Lung (tissue), 11 donors: ENCODE measurements at regions not wholly inside any gene's neighbourhood (a gene's known extent, or its start where the extent isn't known, plus 50 kb on each side); places are given as distances from the start of the nearest gene placed in this dataset.

Experiments used
- ATAC-seq: fragments of 200-7000 bp; cut with Tn5 transposase; one replicate; pipeline ENCODE4 v1.9.1; 2020; ENCODE audit warnings: moderate number of reproducible peaks; ENCODE audit not compliant: insufficient read depth, low FRiP score
- DNase-seq, 3 donors: peaks; one replicate each; pipeline ENCODE4 v3.0.0-alpha.2; 2013 to 2017
- H3K27ac ChIP-seq, 2 donors: one replicate each; pipeline ENCODE4 v1.5.1; 2013; ENCODE audit warnings: mild to moderate bottlenecking in 2 of 2, moderate library complexity in 2 of 2, control low read depth in 1 of 2, inconsistent platforms in 1 of 2, low read depth in 1 of 2, low read length in 1 of 2
- H3K27me3 ChIP-seq, 3 donors: one replicate each; pipeline ENCODE4 v1.5.1; 2013; ENCODE audit warnings: low read length in 2 of 3; ENCODE audit not compliant: control insufficient read depth in 3 of 3, insufficient read depth in 3 of 3
- H3K36me3 ChIP-seq, 4 donors: one replicate each; pipeline ENCODE4 v1.5.1; 2013; ENCODE audit warnings: low read length in 4 of 4, mild to moderate bottlenecking in 1 of 4, moderate library complexity in 1 of 4; ENCODE audit not compliant: control insufficient read depth in 4 of 4, insufficient read depth in 4 of 4
- H3K4me1 ChIP-seq, 5 donors: one replicate each; pipeline ENCODE4 v1.5.1; 2013; ENCODE audit warnings: low read length in 5 of 5, mild to moderate bottlenecking in 2 of 5, moderate library complexity in 1 of 5; ENCODE audit not compliant: control insufficient read depth in 5 of 5, insufficient read depth in 5 of 5
- H3K4me3 ChIP-seq: one replicate; pipeline ENCODE4 v1.5.1; 2013; ENCODE audit warnings: mild to moderate bottlenecking, control low read depth, moderate library complexity
- H3K9ac ChIP-seq, 2 donors: one replicate each; pipeline ENCODE4 v1.5.1; 2013; ENCODE audit warnings: low read length in 2 of 2, control low read depth in 1 of 2; ENCODE audit not compliant: insufficient read depth in 1 of 2
- H3K9me3 ChIP-seq, 4 donors: one replicate each; pipeline ENCODE4 v1.5.1; 2013; ENCODE audit warnings: low read length in 3 of 4, mild to moderate bottlenecking in 1 of 4, moderate library complexity in 1 of 4; ENCODE audit not compliant: control insufficient read depth in 4 of 4, insufficient read depth in 3 of 4
- WGBS, 2 donors: extraction: QIAGEN DNeasy Blood & Tissue Kit; methylation state at CpG; one replicate each; pipeline ENCODE4 v1.1.7; 2013; 5-methylcytosine and 5-hydroxymethylcytosine counted together
- TF ChIP-seq, protein P1 (sequence below): IDR thresholded peaks from 2 replicates; pipeline ENCODE4 v1.5.1; 2012; ENCODE audit warnings: mild to moderate bottlenecking; ENCODE audit errors: control extremely low read depth, extremely low read depth
- donor health status: control.
- donor health status: control.
- donor health status: Bipolar disorder and iron deficiency.
- donor health status: healthy.
- donor health status: DM: yes; HTN: yes; CAD: no.

GRCh38 chr3:174613173-174613572 lies 246.0 kb upstream of the NAALADL2 start:
- Histone ChIP-seq H3K36me3 (no peaks in the 10 kb centered on the region), H3K4me1 (no peaks in the 10 kb centered on the region), H3K4me3 (no peak overlapping the region), H3K9ac (no peak overlapping the region), H3K27me3 (no peaks in the 10 kb centered on the region), H3K9me3 (no peaks in the 10 kb centered on the region), H3K27ac (no peak overlapping the region)
- TF ChIP-seq, protein P1, sequence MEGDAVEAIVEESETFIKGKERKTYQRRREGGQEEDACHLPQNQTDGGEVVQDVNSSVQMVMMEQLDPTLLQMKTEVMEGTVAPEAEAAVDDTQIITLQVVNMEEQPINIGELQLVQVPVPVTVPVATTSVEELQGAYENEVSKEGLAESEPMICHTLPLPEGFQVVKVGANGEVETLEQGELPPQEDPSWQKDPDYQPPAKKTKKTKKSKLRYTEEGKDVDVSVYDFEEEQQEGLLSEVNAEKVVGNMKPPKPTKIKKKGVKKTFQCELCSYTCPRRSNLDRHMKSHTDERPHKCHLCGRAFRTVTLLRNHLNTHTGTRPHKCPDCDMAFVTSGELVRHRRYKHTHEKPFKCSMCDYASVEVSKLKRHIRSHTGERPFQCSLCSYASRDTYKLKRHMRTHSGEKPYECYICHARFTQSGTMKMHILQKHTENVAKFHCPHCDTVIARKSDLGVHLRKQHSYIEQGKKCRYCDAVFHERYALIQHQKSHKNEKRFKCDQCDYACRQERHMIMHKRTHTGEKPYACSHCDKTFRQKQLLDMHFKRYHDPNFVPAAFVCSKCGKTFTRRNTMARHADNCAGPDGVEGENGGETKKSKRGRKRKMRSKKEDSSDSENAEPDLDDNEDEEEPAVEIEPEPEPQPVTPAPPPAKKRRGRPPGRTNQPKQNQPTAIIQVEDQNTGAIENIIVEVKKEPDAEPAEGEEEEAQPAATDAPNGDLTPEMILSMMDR, result no peak
- ATAC-seq, result no peak
- 94 to 100% methylated on average over 1 of the region's 1 CpG for WGBS, 2 donors
- no peak for DNase-seq

DNA sequence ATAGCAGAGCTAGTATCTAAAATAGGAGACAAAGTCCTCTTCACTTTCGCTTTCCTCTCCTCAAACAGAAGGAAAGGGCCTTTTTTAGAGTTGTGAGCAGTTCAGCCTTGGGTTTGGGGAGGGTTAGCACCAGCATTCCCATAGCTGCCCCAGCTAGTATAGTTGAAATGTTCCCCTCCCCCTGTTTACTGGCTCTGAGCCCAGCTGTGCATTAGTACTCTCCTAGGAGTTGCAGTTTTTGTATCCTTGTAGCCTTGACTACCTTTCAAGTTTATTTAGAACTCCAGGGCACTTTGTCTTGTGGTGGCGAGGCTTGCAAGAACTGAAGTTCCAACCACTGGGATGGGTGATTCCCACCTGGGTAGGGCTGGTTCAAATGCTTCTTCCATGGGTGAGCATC lies 245.1 kb upstream of the NAALADL2 start:
- no peaks in the 10 kb centered on the region for H3K9me3 ChIP-seq
- no peaks in the 10 kb centered on the region for H3K36me3 ChIP-seq
- no peaks in the 10 kb centered on the region for H3K27me3 ChIP-seq
- no peak overlapping the region for H3K27ac ChIP-seq
- WGBS, 2 donors, result 83 to 88% methylated on average over 2 of the region's 2 CpGs
- no peak overlapping the region for H3K9ac ChIP-seq
- H3K4me3 ChIP-seq, result no peak overlapping the region
- TF ChIP-seq, protein P1, result no peak
- DNase-seq (peak; percentile 14 to 50 (median 23)), ATAC-seq (no peak)
- H3K4me1 ChIP-seq, result no peaks in the 10 kb centered on the region

GRCh38 chr3:174618368-174619080 lies 240.6 kb upstream of the NAALADL2 start:
- DNase-seq, result no peak
- Histone ChIP-seq H3K27ac (no peak overlapping the region), H3K4me1 (peaks cover 0 to 10% (median 0%) of the 10 kb centered on the region in 5 donors), H3K4me3 (no peak overlapping the region), H3K9me3 (no peaks in the 10 kb centered on the region), H3K9ac (peak overlapping the region in 1 of 2 donors; percentile 19), H3K36me3 (no peaks in the 10 kb centered on the region), H3K27me3 (no peaks in the 10 kb centered on the region)
- TF ChIP-seq, protein P1, result no peak
- ATAC-seq, result no peak
- 43 to 74% methylated on average over 1 of the region's 1 CpG for WGBS, 2 donors

DNA sequence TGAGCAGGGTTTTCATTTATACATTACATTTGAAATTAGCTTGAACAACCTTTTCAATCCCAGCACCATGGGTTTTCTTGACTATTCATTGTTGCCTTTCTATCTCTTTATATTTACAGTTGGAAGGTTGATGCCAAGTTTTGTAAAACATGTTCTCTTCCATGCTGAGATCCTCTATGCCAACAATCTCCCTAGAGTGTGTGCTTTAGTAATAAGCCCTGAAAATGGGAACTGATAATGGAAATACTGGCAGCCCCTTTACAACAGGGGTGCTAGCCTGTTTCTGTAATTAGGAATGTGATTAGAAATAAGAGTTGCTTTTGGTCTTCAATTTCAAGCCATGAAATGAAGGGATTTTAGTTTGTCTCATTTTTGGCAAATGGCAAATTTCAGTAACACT lies 239.9 kb upstream of the NAALADL2 start:
- TF ChIP-seq, protein P1, result no peak
- H3K27me3 ChIP-seq, result no peaks in the 10 kb centered on the region

More for the DNA sequence above, 239.9 kb upstream of the NAALADL2 start:
- DNase-seq (peak in 1 of 3 donors; percentile 17), ATAC-seq (peak; percentile 19)
- Histone ChIP-seq H3K36me3 (no peaks in the 10 kb centered on the region), H3K9ac (no peak overlapping the region), H3K27ac (no peak overlapping the region), H3K4me3 (no peak overlapping the region), H3K9me3 (no peaks in the 10 kb centered on the region), H3K4me1 (peaks cover 0 to 10% (median 0%) of the 10 kb centered on the region in 5 donors)
